ENCODE measurements at regions not wholly inside any gene's neighbourhood (a gene's known extent, or its start where the extent isn't known, plus 50 kb on each side); places are given as distances from the start of the nearest gene placed in this dataset.

GRCh38 chr2:48146552-48146951, 167.9 kb upstream of the FOXN2 start:
- Histone ChIP-seq H3K9me3 (0 out of 2 replicates have a peak, but pooled peaks cover 4% of the 10 kb centered on the region), H3K4me3 (ENCODE audit: low read depth, low read length) (no peak overlapping the region), H3K27me3 (replicated peaks; ENCODE audit: control insufficient read depth, insufficient read depth, low read length) (no peaks in the 10 kb centered on the region), H3K36me3 (ENCODE audit: control insufficient read depth, insufficient read depth, low read length) (no peaks in the 10 kb centered on the region), H3K4me1 (no peaks in the 10 kb centered on the region)
- intact Hi-C loops (cut with micrococcal nuclease; ENCODE audit: unreplicated experiment) = no loop called here
- peaks cover 13% of the 10 kb centered on the region for H3K4me1 Mint-ChIP-seq (ENCODE audit: low read depth, unreplicated experiment)
- no peaks in the 10 kb centered on the region for H3K36me3 Mint-ChIP-seq (ENCODE audit: insufficient read depth, unreplicated experiment)
- BruUV-seq (replicated peaks) = TSS peak; percentile 52
- peaks cover 9% of the 10 kb centered on the region for H3K9me3 Mint-ChIP-seq (ENCODE audit: unreplicated experiment)
- H3K27ac Mint-ChIP-seq (ENCODE audit: unreplicated experiment) = peak overlapping the region; percentile 85
- H3K4me3 Mint-ChIP-seq (ENCODE audit: unreplicated experiment) = no peak overlapping the region
- POLR2A ChIA-PET = interaction anchor here (0.6 kb wide), 1 partner anchor 364 kb away, joined by 4 read pairs; the partner anchor contains the start of gene MSH6
- no peaks in the 10 kb centered on the region for H3K27me3 Mint-ChIP-seq (ENCODE audit: insufficient read depth, unreplicated experiment)
- TF ChIP-seq CTCF (IDR thresholded peaks at IDR 0.05; ENCODE audit: insufficient read depth in 1 of 2, low read depth in 1 of 2, low read length in 1 of 2, severe bottlenecking in 1 of 2, unreplicated experiment in 1 of 2) = no peak
- DNase-seq = no peak
- CTCF ChIA-PET = no interaction called here

GRCh38 chr2:48147719-48148118, 166.8 kb upstream of the FOXN2 start:
- TF ChIP-seq CTCF (IDR thresholded peaks at IDR 0.05; ENCODE audit: insufficient read depth in 1 of 2, low read depth in 1 of 2, low read length in 1 of 2, severe bottlenecking in 1 of 2, unreplicated experiment in 1 of 2) = no peak
- no peaks in the 10 kb centered on the region for H3K4me1 ChIP-seq
- Mint-ChIP-seq H3K27ac (ENCODE audit: unreplicated experiment) (no peak overlapping the region), H3K4me1 (ENCODE audit: low read depth, unreplicated experiment) (peaks cover 13% of the 10 kb centered on the region), H3K4me3 (ENCODE audit: unreplicated experiment) (no peak overlapping the region), H3K36me3 (ENCODE audit: insufficient read depth, unreplicated experiment) (no peaks in the 10 kb centered on the region), H3K9me3 (ENCODE audit: unreplicated experiment) (peaks cover 9% of the 10 kb centered on the region), H3K27me3 (ENCODE audit: insufficient read depth, unreplicated experiment) (no peaks in the 10 kb centered on the region)
- H3K4me3 ChIP-seq (ENCODE audit: low read depth, low read length) = no peak overlapping the region
- BruUV-seq (replicated peaks) = no TSS peak
- no peaks in the 10 kb centered on the region for H3K36me3 ChIP-seq (ENCODE audit: control insufficient read depth, insufficient read depth, low read length)
- no peaks in the 10 kb centered on the region for H3K9me3 ChIP-seq
- CTCF ChIA-PET = no interaction called here
- intact Hi-C loops (cut with micrococcal nuclease; ENCODE audit: unreplicated experiment) = no loop called here
- POLR2A ChIA-PET = no interaction called here
- H3K27me3 ChIP-seq (replicated peaks; ENCODE audit: control insufficient read depth, insufficient read depth, low read length) = no peaks in the 10 kb centered on the region
- no peak for DNase-seq

GRCh38 chr2:48148841-48149430, 165.5 kb upstream of the FOXN2 start:
- ChIA-PET POLR2A (no interaction called here), CTCF (no interaction called here)

More at GRCh38 chr2:48148841-48149430, 165.5 kb upstream of the FOXN2 start:
- no TSS peak for BruUV-seq (replicated peaks)
- no peaks in the 10 kb centered on the region for H3K27me3 Mint-ChIP-seq (ENCODE audit: insufficient read depth, unreplicated experiment)
- no peak for TF ChIP-seq CTCF (IDR thresholded peaks at IDR 0.05; ENCODE audit: insufficient read depth in 1 of 2, low read depth in 1 of 2, low read length in 1 of 2, severe bottlenecking in 1 of 2, unreplicated experiment in 1 of 2)
- peaks cover 13% of the 10 kb centered on the region for H3K4me1 Mint-ChIP-seq (ENCODE audit: low read depth, unreplicated experiment)
- H3K27ac Mint-ChIP-seq (ENCODE audit: unreplicated experiment) = no peak overlapping the region
- H3K36me3 ChIP-seq (ENCODE audit: control insufficient read depth, insufficient read depth, low read length) = no peaks in the 10 kb centered on the region
- no peaks in the 10 kb centered on the region for H3K9me3 ChIP-seq
- H3K4me3 ChIP-seq (ENCODE audit: low read depth, low read length) = no peak overlapping the region
- no peaks in the 10 kb centered on the region for H3K36me3 Mint-ChIP-seq (ENCODE audit: insufficient read depth, unreplicated experiment)
- intact Hi-C loops (cut with micrococcal nuclease; ENCODE audit: unreplicated experiment) = no loop called here
- no peak for DNase-seq
- H3K9me3 Mint-ChIP-seq (ENCODE audit: unreplicated experiment) = peaks cover 9% of the 10 kb centered on the region
- no peaks in the 10 kb centered on the region for H3K27me3 ChIP-seq (replicated peaks; ENCODE audit: control insufficient read depth, insufficient read depth, low read length)
- H3K4me3 Mint-ChIP-seq (ENCODE audit: unreplicated experiment) = no peak overlapping the region
- H3K4me1 ChIP-seq = no peaks in the 10 kb centered on the region

Data from Caco-2 (cell line).